Hepatocyte (in vitro differentiated cells): ENCODE measurements at regions not wholly inside any gene's neighbourhood (a gene's known extent, or its start where the extent isn't known, plus 50 kb on each side); places are given as distances from the start of the nearest gene placed in this dataset. TPM values are rescaled to one million over a fixed set of nuclear protein-coding genes. Genes with fewer than 3 reads are reported as not detected.
"Not testable (repeated sequence)": the region's sequence is repeated elsewhere in the genome, so short reads cannot be mapped to it uniquely, and the experiment has no call there.

Experiments
- DNase-seq: peaks from one replicate; pipeline ENCODE4 v3.0.0-alpha.2; 2016; ENCODE audit warnings: low spot score
- H2AFZ ChIP-seq: fragments of 200-600 bp; sonication (generic); 2 replicates; pipeline ENCODE4 v1.6.0; 2016; ENCODE audit warnings: antibody characterized with exemption, mild to moderate bottlenecking
- H3K27ac ChIP-seq: fragments of 200-600 bp; sonication (generic); 2 replicates; pipeline ENCODE4 v1.5.1; 2016; ENCODE audit warnings: mild to moderate bottlenecking
- H3K27me3 ChIP-seq: fragments of 200-600 bp; sonication (generic); 2 replicates; pipeline ENCODE4 v1.6.1; 2016
- H3K36me3 ChIP-seq: fragments of 200-600 bp; sonication (generic); replicated peaks from 2 replicates; pipeline ENCODE4 v1.5.1; 2016; ENCODE audit warnings: low read depth; ENCODE audit not compliant: insufficient read depth
- H3K4me1 ChIP-seq: fragments of 200-600 bp; sonication (generic); 2 replicates; pipeline ENCODE4 v1.5.1; 2016; ENCODE audit warnings: mild to moderate bottlenecking, moderate library complexity; ENCODE audit not compliant: insufficient read depth
- H3K4me2 ChIP-seq: fragments of 200-600 bp; sonication (generic); 2 replicates; pipeline ENCODE4 v1.6.0; 2016
- H3K4me3 ChIP-seq: fragments of 200-600 bp; sonication (generic); 2 replicates; pipeline ENCODE4 v1.5.1; 2016; ENCODE audit warnings: mild to moderate bottlenecking
- H3K79me2 ChIP-seq: fragments of 200-600 bp; sonication (generic); 2 replicates; pipeline ENCODE4 v1.6.0; 2017; ENCODE audit warnings: mild to moderate bottlenecking
- H3K9me2 ChIP-seq: fragments of 200-600 bp; sonication (generic); replicated peaks from 2 replicates; pipeline ENCODE4 v1.6.0; 2017; ENCODE audit warnings: mild to moderate bottlenecking; ENCODE audit not compliant: insufficient read depth
- H3K9me3 ChIP-seq: fragments of 200-600 bp; sonication (generic); 2 replicates; pipeline ENCODE4 v1.5.1; 2016; ENCODE audit warnings: low read depth, mild to moderate bottlenecking
- H4K20me1 ChIP-seq: fragments of 200-600 bp; sonication (generic); 2 replicates; pipeline ENCODE4 v1.6.0; 2016; ENCODE audit warnings: mild to moderate bottlenecking; ENCODE audit not compliant: insufficient read depth, poor library complexity, severe bottlenecking
- CTCF ChIP-seq: fragments of 200-600 bp; sonication (generic); IDR thresholded peaks from 2 replicates; pipeline ENCODE4 v1.5.1; 2016; ENCODE audit warnings: antibody characterized with exemption, mild to moderate bottlenecking; ENCODE audit not compliant: poor library complexity
- EZH2 ChIP-seq: fragments of 200-600 bp; sonication (generic); IDR thresholded peaks from 2 replicates; pipeline ENCODE4 v1.6.1; 2016; ENCODE audit warnings: antibody characterized with exemption, mild to moderate bottlenecking, borderline replicate concordance
- EZH2phosphoT487 ChIP-seq: fragments of 200-600 bp; sonication (generic); IDR thresholded peaks from one replicate; pipeline ENCODE4 v1.6.1; 2018; ENCODE audit warnings: antibody characterized with exemption, mild to moderate bottlenecking, low read depth, moderate library complexity; ENCODE audit not compliant: unreplicated experiment, severe bottlenecking
- WGBS: methylation state at CpG from one replicate; pipeline ENCODE4 v1.1.6; 2016; ENCODE audit warnings: low lambda C conversion rate; ENCODE audit errors: missing lambda C conversion rate; 5-methylcytosine and 5-hydroxymethylcytosine counted together
- microRNA-seq: library from miRNA; unstranded; fragments of <30 nt; microRNA quantifications from one replicate; pipeline ENCODE4, GENCODE V29; 2017
- small RNA-seq: library from RNA; depleted of rRNA; stranded (forward); fragments of <200 nt; gene quantifications from one replicate; pipeline ENCODE3, GENCODE V24; 2014

- Histone ChIP-seq H3K79me2 (no peaks in the 10 kb centered on the region), H3K9me3 (no peaks in the 10 kb centered on the region), H4K20me1 (no peaks in the 10 kb centered on the region), H3K4me3 (no peak overlapping the region), H3K27ac (no peak overlapping the region), H3K36me3 (no peaks in the 10 kb centered on the region), H3K4me2 (no peak overlapping the region), H3K27me3 (no peaks in the 10 kb centered on the region), H2AFZ (no peak overlapping the region), H3K9me2 (no peaks in the 10 kb centered on the region), H3K4me1 (no peaks in the 10 kb centered on the region)
- no peak for TF ChIP-seq EZH2
- TF ChIP-seq CTCF: no peak
- no peak for TF ChIP-seq EZH2phosphoT487
- WGBS: 93% methylated on average over 11 of the region's 11 CpGs
- DNase-seq: no peak
These were observed 71.7 kb upstream of the DRD5 start for GRCh38 chr4:9709724-9710123.

- H3K4me1 ChIP-seq, H4K20me1 ChIP-seq, H3K9me2 ChIP-seq, H3K36me3 ChIP-seq, H3K27ac ChIP-seq, H3K4me2 ChIP-seq, H3K9me3 ChIP-seq, H3K4me3 ChIP-seq, H2AFZ ChIP-seq, DNase-seq, H3K27me3 ChIP-seq, H3K79me2 ChIP-seq: not testable (repeated sequence)
- WGBS: 100% methylated on average over 2 of the region's 2 CpGs
These were observed 66.2 kb upstream of the DRD5 start for GRCh38 chr4:9715271-9715670.

- no peak overlapping the region for H2AFZ ChIP-seq
- no peaks in the 10 kb centered on the region for H4K20me1 ChIP-seq
- no peaks in the 10 kb centered on the region for H3K36me3 ChIP-seq
- H3K27ac ChIP-seq: no peak overlapping the region
- no peak overlapping the region for H3K4me3 ChIP-seq
- H3K4me1 ChIP-seq: no peaks in the 10 kb centered on the region
- H3K79me2 ChIP-seq: no peaks in the 10 kb centered on the region
- no peaks in the 10 kb centered on the region for H3K9me3 ChIP-seq
- no peak for TF ChIP-seq EZH2phosphoT487
- H3K4me2 ChIP-seq: no peak overlapping the region
- DNase-seq: no peak
- WGBS: 35% methylated on average over 3 of the region's 3 CpGs
- no peaks in the 10 kb centered on the region for H3K9me2 ChIP-seq
- H3K27me3 ChIP-seq: no peaks in the 10 kb centered on the region
These were observed 65.3 kb upstream of the DRD5 start for GRCh38 chr4:9716093-9716492.

GRCh38 chr4:9718246-9718939, 63.0 kb upstream of the DRD5 start:
- H3K4me1 ChIP-seq, H3K27me3 ChIP-seq, H3K4me3 ChIP-seq, DNase-seq, H2AFZ ChIP-seq, H3K9me3 ChIP-seq, H3K79me2 ChIP-seq, H3K36me3 ChIP-seq, H3K27ac ChIP-seq, H4K20me1 ChIP-seq, H3K9me2 ChIP-seq, H3K4me2 ChIP-seq: not testable (repeated sequence)
- WGBS: 27% methylated on average over 1 of the region's 1 CpG

GRCh38 chr4:9722131-9722530, 59.3 kb upstream of the DRD5 start:
- not testable (repeated sequence) for H3K36me3 ChIP-seq, H3K27ac ChIP-seq, H3K4me3 ChIP-seq, H3K9me3 ChIP-seq, H4K20me1 ChIP-seq, H3K79me2 ChIP-seq, H2AFZ ChIP-seq, H3K9me2 ChIP-seq, H3K27me3 ChIP-seq, H3K4me1 ChIP-seq, H3K4me2 ChIP-seq, DNase-seq
- 88% methylated on average over 11 of the region's 11 CpGs for WGBS

Small RNA genes lying in the stretch of these regions (microRNA-seq; reads per million reads assigned to microRNA genes)
- gene MIR548I2: not detected

Small RNA genes lying in the stretch of these regions (small RNA-seq; reads per million reads assigned to genes)
- gene MIR548I2 (not detected), gene RF00017 (not detected), gene SNRPCP13 (not detected)
